ENCODE measurements at regions not wholly inside any gene's neighbourhood (a gene's known extent, or its start where the extent isn't known, plus 50 kb on each side); places are given as distances from the start of the nearest gene placed in this dataset.

DNA sequence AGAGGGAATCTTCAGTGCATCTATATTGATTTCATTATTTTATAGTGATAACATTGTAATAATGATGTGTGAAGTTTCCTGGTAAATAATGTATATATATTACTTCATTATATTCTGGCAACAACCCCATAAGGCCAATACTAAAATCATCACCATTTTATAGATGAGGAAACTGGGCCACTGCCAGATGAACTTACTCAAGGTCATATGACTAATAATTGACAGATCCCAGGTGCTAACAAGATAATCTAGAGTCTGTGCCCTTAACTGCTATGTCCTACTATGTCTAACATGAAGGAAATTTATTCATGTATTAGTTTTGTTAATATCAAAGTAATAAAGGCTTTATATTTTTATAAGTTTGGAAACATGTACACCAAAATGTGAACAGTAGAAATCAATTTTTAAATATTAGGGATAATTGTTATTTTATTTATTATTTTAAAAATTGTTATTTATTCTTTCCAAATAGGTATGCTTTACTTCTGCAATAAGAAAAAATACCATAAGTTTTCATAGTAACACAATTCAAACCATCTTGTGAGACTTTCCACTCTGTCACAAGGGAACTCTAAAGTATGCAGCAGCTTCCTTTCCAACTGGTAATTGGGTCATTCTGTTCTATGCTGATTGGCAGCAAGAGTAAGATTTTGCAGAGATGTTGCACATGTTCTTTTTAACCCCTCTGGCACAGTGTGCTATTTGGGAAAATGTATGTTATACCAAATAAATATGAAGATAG is 90.8 kb upstream of the CMC1 start:
- intact Hi-C loops (cut with DNase I) = no loop called here
- FAIRE-seq = peak; percentile 76
- TF ChIP-seq CTCF (IDR thresholded peaks at IDR 0.05; ENCODE audit: borderline replicate concordance, extremely low read depth, insufficient read depth) = no peak

GRCh38 chr3:28151207-28151550 is 90.2 kb upstream of the CMC1 start:
- TF ChIP-seq CTCF (IDR thresholded peaks at IDR 0.05; ENCODE audit: borderline replicate concordance, extremely low read depth, insufficient read depth) = no peak
- Histone ChIP-seq H3K4me1 (ENCODE audit: control insufficient read depth in 2 of 3, insufficient read depth in 2 of 3, low read depth in 1 of 3, low read length in 3 of 3) (no peaks in the 10 kb centered on the region), H3K4me3 (ENCODE audit: low read length in 3 of 3) (no peak overlapping the region), H3K27ac (ENCODE audit: low read depth in 2 of 2, low read length in 2 of 2) (no peak overlapping the region), H3K9me3 (ENCODE audit: control insufficient read depth in 2 of 3, insufficient read depth in 1 of 3, low read length in 3 of 3) (no peaks in the 10 kb centered on the region), H3K27me3 (ENCODE audit: control insufficient read depth, insufficient read depth, low read length) (no peaks in the 10 kb centered on the region), H3K9ac (ENCODE audit: low read length in 3 of 3) (no peak overlapping the region), H3K36me3 (ENCODE audit: control insufficient read depth in 2 of 3, insufficient read depth in 3 of 3, low read length in 3 of 3) (no peaks in the 10 kb centered on the region)
- FAIRE-seq (no peak), DNase-seq (no peak)
- intact Hi-C loops (cut with DNase I) = no loop called here

More for the DNA sequence above, 90.8 kb upstream of the CMC1 start:
- H3K9me3 ChIP-seq (ENCODE audit: control insufficient read depth in 2 of 3, insufficient read depth in 1 of 3, low read length in 3 of 3) = no peaks in the 10 kb centered on the region
- no peaks in the 10 kb centered on the region for H3K27me3 ChIP-seq (ENCODE audit: control insufficient read depth, insufficient read depth, low read length)
- no peaks in the 10 kb centered on the region for H3K36me3 ChIP-seq (ENCODE audit: control insufficient read depth in 2 of 3, insufficient read depth in 3 of 3, low read length in 3 of 3)
- DNase-seq = peak in 1 of 5 donors; percentile 9
- H3K4me1 ChIP-seq (ENCODE audit: control insufficient read depth in 2 of 3, insufficient read depth in 2 of 3, low read depth in 1 of 3, low read length in 3 of 3) = no peaks in the 10 kb centered on the region
- no peak overlapping the region for H3K27ac ChIP-seq (ENCODE audit: low read depth in 2 of 2, low read length in 2 of 2)
- no peak overlapping the region for H3K4me3 ChIP-seq (ENCODE audit: low read length in 3 of 3)
- no peak overlapping the region for H3K9ac ChIP-seq (ENCODE audit: low read length in 3 of 3)

DNA sequence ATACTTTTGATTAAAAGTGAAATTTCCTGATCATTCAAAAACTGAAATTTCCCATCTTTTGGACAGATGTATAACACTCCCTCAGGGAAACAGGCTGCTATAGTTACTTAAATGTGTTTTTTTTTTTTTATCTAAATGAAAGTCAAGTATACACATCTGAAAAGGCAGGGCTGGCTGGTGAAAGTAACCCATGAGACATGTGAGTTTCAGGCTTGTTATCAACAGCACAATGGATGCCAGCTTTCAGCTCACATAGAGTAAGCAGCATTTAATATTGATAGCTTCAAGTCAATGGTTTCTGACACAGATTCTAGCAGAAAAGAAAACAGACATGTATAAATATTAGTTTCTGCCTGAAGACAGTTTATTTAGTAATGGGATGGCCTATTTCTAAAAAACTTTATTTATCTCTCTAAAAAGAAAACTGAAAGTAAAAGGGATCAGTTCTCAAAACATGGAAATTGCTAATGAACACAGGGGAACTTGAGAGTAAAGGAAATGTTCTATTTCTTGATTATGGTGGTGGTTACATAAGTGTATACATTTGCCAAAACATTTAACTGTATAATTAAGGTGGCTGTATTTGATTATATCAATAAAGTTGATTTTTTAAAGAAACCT is 89.7 kb upstream of the CMC1 start:
- DNase-seq (no peak), FAIRE-seq (peak; percentile 11)
- Histone ChIP-seq H3K4me1 (ENCODE audit: control insufficient read depth in 2 of 3, insufficient read depth in 2 of 3, low read depth in 1 of 3, low read length in 3 of 3) (no peaks in the 10 kb centered on the region), H3K27me3 (ENCODE audit: control insufficient read depth, insufficient read depth, low read length) (no peaks in the 10 kb centered on the region), H3K4me3 (ENCODE audit: low read length in 3 of 3) (peak overlapping the region in 1 of 3 donors; percentile 24), H3K9me3 (ENCODE audit: control insufficient read depth in 2 of 3, insufficient read depth in 1 of 3, low read length in 3 of 3) (no peaks in the 10 kb centered on the region), H3K36me3 (ENCODE audit: control insufficient read depth in 2 of 3, insufficient read depth in 3 of 3, low read length in 3 of 3) (no peaks in the 10 kb centered on the region), H3K27ac (ENCODE audit: low read depth in 2 of 2, low read length in 2 of 2) (no peak overlapping the region), H3K9ac (ENCODE audit: low read length in 3 of 3) (no peak overlapping the region)
- intact Hi-C loops (cut with DNase I) = no loop called here
- TF ChIP-seq CTCF (IDR thresholded peaks at IDR 0.05; ENCODE audit: borderline replicate concordance, extremely low read depth, insufficient read depth) = no peak
